ENCODE measurements at regions not wholly inside any gene's neighbourhood (a gene's known extent, or its start where the extent isn't known, plus 50 kb on each side); places are given as distances from the start of the nearest gene placed in this dataset.

- Histone ChIP-seq H3K4me3 (no peak overlapping the region), H3K27me3 (no peaks in the 10 kb centered on the region), H3K36me3 (no peaks in the 10 kb centered on the region), H3K4me1 (no peaks in the 10 kb centered on the region), H3K9me3 (peaks cover 0 to 8% (median 2%) of the 10 kb centered on the region in 4 donors), H3K27ac (no peak overlapping the region)
- 71 to 78% methylated on average over 5 to 6 of the region's 6 CpGs for WGBS, 2 donors
- DNase-seq (ENCODE audit: low spot score in 2 of 2): no peak
- TF ChIP-seq, protein P1, sequence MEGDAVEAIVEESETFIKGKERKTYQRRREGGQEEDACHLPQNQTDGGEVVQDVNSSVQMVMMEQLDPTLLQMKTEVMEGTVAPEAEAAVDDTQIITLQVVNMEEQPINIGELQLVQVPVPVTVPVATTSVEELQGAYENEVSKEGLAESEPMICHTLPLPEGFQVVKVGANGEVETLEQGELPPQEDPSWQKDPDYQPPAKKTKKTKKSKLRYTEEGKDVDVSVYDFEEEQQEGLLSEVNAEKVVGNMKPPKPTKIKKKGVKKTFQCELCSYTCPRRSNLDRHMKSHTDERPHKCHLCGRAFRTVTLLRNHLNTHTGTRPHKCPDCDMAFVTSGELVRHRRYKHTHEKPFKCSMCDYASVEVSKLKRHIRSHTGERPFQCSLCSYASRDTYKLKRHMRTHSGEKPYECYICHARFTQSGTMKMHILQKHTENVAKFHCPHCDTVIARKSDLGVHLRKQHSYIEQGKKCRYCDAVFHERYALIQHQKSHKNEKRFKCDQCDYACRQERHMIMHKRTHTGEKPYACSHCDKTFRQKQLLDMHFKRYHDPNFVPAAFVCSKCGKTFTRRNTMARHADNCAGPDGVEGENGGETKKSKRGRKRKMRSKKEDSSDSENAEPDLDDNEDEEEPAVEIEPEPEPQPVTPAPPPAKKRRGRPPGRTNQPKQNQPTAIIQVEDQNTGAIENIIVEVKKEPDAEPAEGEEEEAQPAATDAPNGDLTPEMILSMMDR (IDR thresholded peaks at IDR 0.05): no peak
- TF ChIP-seq EP300 (IDR thresholded peaks at IDR 0.05): no peak
- TF ChIP-seq POLR2A (IDR thresholded peaks at IDR 0.05): no peak
Observed at GRCh38 chr3:43194490-43195114, 88.7 kb upstream of the POMGNT2 start.

- TF ChIP-seq, protein P1 (IDR thresholded peaks at IDR 0.05): no peak
- TF ChIP-seq EP300 (IDR thresholded peaks at IDR 0.05) (no peak), POLR2A (IDR thresholded peaks at IDR 0.05) (no peak)
- peaks cover 0 to 5% (median 2%) of the 10 kb centered on the region in 4 donors for H3K9me3 ChIP-seq
- no peaks in the 10 kb centered on the region for H3K36me3 ChIP-seq
- no peak for DNase-seq (ENCODE audit: low spot score in 2 of 2)
- H3K4me3 ChIP-seq: no peak overlapping the region
- no peak overlapping the region for H3K27ac ChIP-seq
- no peaks in the 10 kb centered on the region for H3K4me1 ChIP-seq
- WGBS, 2 donors: 51 to 85% methylated on average over 3 to 6 of the region's 6 CpGs
- no peaks in the 10 kb centered on the region for H3K27me3 ChIP-seq
Observed at GRCh38 chr3:43194069-43194468, 88.2 kb upstream of the POMGNT2 start.

DNA sequence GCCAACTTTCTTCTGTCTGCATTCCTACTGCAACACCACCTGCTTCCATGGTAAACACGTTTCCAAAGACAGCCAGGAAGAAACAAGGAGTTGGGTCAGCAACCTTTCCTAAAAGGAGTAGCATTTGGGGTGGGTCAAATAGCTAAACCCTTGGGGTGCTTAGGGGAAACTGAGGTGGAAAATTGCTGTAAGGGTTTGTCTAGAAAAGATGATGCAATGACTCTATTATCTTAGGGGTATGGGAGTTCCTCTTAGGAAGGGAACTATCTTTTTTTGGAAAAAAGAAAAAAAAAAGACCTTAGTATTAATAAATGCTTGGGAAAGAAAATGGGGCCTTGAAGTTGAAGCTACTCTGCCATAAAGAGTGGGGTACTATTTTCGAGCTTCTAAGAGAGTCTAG, 86.1 kb upstream of the POMGNT2 start:
- no peak for DNase-seq (ENCODE audit: low spot score in 2 of 2)
- Histone ChIP-seq H3K4me1 (no peaks in the 10 kb centered on the region), H3K36me3 (no peaks in the 10 kb centered on the region), H3K27ac (no peak overlapping the region), H3K27me3 (no peaks in the 10 kb centered on the region), H3K4me3 (no peak overlapping the region), H3K9me3 (no peaks in the 10 kb centered on the region)
- 29 to 46% methylated on average over 2 of the region's 2 CpGs for WGBS, 2 donors
- TF ChIP-seq EP300 (IDR thresholded peaks at IDR 0.05) (no peak), POLR2A (IDR thresholded peaks at IDR 0.05) (no peak)
- TF ChIP-seq, protein P1 (IDR thresholded peaks at IDR 0.05): no peak

GRCh38 chr3:43191116-43191515, 85.2 kb upstream of the POMGNT2 start:
- DNase-seq (ENCODE audit: low spot score in 2 of 2): no peak
- Histone ChIP-seq H3K27ac (no peak overlapping the region), H3K9me3 (no peaks in the 10 kb centered on the region), H3K27me3 (no peaks in the 10 kb centered on the region), H3K36me3 (no peaks in the 10 kb centered on the region), H3K4me3 (no peak overlapping the region), H3K4me1 (no peaks in the 10 kb centered on the region)
- WGBS, 2 donors: 71 to 84% methylated on average over 6 of the region's 6 CpGs
- TF ChIP-seq, protein P1 (IDR thresholded peaks at IDR 0.05): no peak
- TF ChIP-seq POLR2A (IDR thresholded peaks at IDR 0.05) (no peak), EP300 (IDR thresholded peaks at IDR 0.05) (no peak)

- WGBS, 2 donors: 64 to 71% methylated on average over 5 of the region's 5 CpGs
- H3K4me3 ChIP-seq: no peak overlapping the region
- H3K36me3 ChIP-seq: no peaks in the 10 kb centered on the region
- no peak for DNase-seq (ENCODE audit: low spot score in 2 of 2)
- TF ChIP-seq, protein P1 (IDR thresholded peaks at IDR 0.05): no peak
- TF ChIP-seq EP300 (IDR thresholded peaks at IDR 0.05) (no peak), POLR2A (IDR thresholded peaks at IDR 0.05) (no peak)
- no peaks in the 10 kb centered on the region for H3K9me3 ChIP-seq
- H3K4me1 ChIP-seq: no peaks in the 10 kb centered on the region
- H3K27ac ChIP-seq: no peak overlapping the region
- no peaks in the 10 kb centered on the region for H3K27me3 ChIP-seq
Observed at GRCh38 chr3:43190670-43191069, 84.8 kb upstream of the POMGNT2 start.

Data from tibial nerve (tissue), 4 donors.